Effector CD8-positive, alpha-beta T cell (primary cell): ENCODE measurements at regions not wholly inside any gene's neighbourhood (a gene's known extent, or its start where the extent isn't known, plus 50 kb on each side); places are given as distances from the start of the nearest gene placed in this dataset.
"Not testable (repeated sequence)": the region's sequence is repeated elsewhere in the genome, so short reads cannot be mapped to it uniquely, and the experiment has no call there.

Experiments used
- DNase-seq: peaks from one replicate; lab custom pipeline; 2025; lab: John Stamatoyannopoulos, UW

DNA sequence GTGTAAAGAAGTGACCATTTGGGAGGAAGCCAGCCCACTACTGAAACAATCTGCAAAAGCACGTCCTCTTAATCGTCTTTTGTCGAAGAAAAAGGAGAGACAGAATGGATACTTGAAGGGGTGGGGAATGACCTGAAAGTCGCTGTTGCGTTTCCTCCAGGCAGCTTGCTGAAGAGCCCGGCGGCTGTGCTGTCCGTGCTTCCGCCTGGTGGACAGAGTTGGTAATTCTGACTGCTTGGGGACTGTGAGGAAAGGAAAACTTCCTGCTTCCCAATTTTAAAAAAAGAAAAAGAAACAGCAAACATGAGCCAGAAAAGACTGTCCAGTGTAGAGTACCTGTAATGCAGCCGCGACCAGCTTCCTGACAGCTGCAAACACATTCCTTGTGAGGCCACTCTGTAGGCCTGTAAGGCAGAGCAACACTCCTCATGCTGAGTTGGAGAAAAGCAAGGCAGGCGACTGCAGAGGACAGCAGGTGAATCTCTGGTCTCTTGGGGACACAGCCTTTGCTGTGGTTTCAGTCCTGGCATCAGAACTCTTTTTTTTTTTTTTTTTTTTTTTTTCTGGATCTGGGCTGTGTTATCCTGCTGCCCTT is 251.1 kb upstream of the TBX18 start:
- DNase-seq = no peak

DNA sequence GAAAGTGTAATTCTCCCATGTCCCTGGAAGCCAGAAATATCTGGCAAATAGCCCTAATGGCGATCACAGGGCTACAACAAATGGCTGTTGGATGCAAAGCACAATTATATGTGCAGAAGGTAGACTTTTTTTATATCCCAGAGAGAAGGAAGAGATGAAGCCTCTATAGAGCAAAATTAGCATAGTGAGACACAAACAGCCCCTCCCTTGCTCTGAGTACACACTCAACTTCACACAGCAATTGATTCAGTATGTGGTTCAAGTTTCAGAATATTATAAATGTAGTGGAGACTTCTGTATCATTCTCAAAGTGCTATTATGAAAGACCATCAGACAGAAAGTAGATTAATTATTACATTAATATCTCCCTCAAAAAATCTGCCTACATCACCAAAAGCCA is 246.5 kb upstream of the TBX18 start:
- DNase-seq = no peak

DNA sequence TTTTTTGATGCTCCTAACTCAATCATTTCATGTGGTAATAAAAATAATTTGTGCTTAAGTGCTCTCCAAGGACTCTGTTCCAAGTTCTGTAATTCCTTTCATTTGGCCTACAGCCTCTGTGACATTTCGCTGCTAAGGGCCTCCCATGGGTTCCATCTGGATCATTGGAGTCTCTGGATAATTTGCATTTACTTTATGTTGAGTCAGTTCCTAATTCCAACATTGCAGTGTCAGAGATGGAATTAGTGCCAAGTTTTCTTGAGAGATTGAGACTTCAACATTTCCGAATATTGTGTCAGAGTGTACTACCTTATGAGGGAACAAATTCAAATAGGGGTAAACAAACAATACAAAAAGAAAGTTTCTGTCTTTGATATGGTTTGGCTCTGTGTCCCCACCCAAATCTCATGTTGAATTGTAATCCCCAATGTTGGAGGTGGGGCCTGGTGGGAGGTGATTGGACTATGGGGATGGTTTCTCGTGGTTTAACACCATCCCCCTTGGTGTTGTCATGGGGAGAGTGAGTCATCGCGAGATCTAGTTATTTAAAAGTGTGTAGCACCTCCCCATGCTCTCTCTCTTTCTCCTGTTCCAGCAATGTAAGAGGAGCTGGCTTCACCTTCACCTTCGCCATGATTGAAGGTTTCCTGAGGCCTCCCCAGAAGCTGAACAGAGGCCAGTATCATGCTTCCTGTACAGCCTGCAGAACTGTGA is 244.1 kb upstream of the TBX18 start:
- no peak for DNase-seq

- DNase-seq = no peak
Measured at GRCh38 chr6:85006362-85006761, 242.0 kb upstream of the TBX18 start.

DNA sequence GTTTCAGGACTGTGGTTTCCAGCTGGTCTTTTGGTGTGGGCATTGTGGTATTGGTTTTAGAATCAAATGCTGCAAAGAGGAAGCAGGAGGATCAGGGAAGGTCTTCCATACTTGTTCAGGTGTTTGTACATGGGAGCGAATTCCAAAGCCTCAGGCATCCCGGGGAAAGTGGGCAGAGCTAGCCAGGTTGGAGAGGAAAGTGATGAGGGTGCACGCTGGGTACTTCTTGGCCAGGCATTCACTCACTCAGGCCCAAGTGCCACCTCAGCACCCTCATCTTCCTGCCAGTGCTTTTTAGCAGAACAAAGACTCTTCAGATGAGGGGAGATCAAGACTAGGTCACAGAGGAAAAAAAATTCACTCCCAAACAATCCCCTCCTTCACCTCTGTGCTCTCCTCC is 241.1 kb upstream of the TBX18 start:
- no peak for DNase-seq

DNA sequence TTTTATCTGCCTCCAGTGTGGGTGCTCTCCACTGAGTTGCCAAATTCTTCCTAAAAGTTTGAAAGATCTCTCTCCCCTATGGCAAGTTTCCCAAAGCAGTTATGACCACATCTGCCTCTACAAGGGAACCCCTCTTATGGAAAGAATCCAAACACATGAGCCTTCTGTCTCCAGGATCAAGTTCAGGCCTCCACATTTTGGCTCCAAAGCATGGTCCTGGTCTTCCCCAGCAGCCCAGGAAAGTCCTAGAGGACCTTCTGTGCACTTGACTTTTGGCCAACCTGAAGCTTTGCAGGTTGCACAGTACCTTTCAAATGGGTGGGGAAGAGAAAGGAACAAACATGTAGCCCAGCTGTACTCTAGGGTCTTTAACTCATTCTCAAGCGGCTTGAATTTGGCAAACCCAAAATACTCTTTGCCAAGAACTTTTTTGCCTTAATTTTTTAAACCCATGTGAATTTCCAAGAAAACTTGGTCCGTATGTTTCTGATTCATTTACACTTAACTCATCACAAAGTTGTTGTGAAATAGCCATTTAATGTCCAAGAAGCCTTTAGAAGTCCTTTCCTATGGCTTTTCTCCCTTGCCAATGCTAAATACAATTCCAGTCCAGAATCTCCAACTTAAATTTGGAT is 240.1 kb upstream of the TBX18 start:
- no peak for DNase-seq

GRCh38 chr6:85002847-85003246 is 238.4 kb upstream of the TBX18 start:
- DNase-seq = no peak

DNA sequence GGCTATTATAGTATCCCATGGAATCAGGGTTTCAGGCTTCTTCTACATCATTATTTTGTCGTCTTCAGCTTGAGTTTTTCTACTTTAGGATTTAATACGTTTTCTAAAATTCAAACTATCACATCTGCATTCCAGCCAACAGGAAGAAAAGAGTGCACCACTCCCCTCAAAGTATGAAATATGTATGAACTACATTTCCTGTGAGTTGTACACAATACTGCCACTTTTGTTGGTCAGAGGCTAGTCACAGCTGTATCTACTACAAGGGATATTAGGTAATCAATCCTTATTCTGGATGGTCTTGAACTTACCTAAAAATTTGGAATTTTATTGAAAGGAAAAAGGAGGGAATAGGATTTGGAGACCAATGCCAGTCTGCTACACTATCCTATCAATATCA is 235.6 kb upstream of the TBX18 start:
- DNase-seq = no peak

DNA sequence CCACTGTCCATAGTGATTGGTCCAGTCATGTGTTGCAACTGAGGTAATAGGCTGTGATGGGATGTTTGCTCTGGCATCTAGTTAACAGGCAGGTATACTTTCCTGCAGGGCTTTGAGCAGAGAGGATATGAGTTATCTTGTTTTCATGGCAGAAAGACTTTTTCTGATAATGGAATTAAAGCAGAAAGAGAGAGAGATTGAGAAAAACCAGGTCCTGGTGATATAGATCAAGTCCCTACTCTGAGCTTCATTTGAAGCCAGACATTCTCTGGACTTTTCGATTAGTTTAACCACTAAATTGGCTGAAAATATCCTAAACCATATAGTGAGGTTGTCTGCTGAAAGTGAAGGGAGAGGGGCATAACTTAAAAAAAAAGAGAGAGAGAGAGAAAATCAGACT is 233.8 kb upstream of the TBX18 start:
- no peak for DNase-seq

- DNase-seq = not testable (repeated sequence)
Measured at GRCh38 chr6:84988766-84989165, 224.4 kb upstream of the TBX18 start.

GRCh38 chr6:84985490-84985889 is 221.1 kb upstream of the TBX18 start:
- DNase-seq = not testable (repeated sequence)

GRCh38 chr6:84979541-84979940 is 215.1 kb upstream of the TBX18 start:
- no peak for DNase-seq

GRCh38 chr6:84977363-84977705 is 212.9 kb upstream of the TBX18 start:
- no peak for DNase-seq

- DNase-seq = no peak
Measured at GRCh38 chr6:84976526-84977362, 212.3 kb upstream of the TBX18 start.

DNA sequence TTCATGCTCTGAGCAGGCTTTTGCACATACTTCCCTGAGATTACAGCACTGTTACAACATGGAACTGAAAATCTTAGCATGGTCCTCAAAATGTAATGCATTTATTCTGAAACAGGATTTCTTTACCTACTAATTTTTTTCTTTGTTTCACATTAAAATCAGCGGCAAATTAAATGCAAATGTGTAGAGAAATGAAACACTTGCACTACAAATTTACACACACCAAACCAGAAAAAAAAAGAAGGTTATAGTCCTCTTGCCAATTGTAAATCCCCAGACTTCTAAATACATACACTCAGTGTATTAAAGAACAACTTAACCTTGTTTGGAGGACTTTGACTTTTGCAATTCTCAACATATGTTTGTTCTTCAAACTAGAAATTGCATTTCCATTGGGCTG is 210.9 kb upstream of the TBX18 start:
- DNase-seq = no peak

DNA sequence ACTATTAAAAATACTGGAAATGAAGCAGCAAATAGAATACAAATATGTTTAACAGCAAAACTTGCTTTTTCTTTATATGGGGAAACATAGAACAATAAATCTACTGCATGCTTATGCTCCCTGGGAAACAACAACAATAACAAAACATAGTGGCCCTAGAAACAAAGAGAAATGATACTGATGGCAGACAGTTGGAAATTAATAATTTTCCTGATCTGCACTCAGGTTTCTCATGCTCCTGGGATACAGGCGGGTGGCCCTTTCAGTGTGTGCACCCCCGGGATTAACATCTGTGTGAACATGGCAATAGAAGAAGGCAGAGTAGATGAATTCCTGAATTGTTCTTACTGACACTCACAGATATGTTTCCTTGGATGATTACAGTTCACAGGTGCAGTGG is 209.2 kb upstream of the TBX18 start:
- DNase-seq = no peak

- no peak for DNase-seq
Measured at GRCh38 chr6:84967965-84968364, 203.6 kb upstream of the TBX18 start.

DNA sequence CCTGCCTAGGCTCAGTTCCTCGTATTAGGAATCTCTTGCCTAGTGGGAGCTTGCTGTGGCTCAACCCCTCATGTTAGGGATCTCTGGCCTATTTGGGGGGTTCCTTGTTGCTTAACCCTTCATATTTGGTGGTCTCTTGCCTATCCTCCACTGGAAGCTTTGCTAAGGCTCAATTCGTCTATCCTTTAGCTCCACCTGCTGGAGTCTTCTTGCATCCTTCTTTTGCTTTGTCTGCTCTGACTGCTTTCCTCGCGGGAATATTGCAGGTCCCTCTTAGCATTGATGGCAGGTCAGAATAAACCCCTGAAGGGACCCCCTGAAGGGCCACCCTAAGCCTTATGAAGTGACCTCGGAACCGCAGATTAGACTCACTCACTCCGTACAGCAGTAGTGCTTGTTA is 203.0 kb upstream of the TBX18 start:
- DNase-seq = no peak

DNA sequence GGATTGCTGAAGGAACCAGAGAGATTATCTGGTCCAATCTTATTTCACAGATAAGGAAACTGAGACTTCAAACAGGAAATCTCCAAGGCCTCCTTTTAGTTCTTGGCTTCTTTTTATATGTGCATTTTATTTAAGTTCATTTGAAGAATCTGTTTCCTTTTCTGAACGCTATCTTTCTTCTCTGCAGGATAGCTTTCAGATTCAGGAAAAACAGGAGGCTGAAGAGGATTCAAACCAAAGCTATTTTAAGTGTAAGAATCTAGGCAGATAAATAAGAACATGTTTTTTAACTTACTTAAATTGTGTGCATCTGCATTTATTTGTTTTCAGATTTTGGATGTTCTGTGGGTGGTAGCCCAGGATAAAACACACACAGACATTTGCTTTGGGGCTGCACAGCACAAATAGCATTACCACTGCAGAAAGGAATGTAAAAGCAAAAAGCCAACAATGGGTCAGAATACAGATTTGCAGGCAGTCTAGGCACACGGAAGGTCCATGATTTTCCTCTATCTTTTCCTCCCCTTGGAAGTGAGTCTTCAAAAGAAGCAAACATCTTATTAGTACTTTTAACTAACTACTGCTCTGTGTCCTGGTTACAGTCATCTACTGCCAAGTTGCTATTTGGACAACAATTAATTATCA is 188.8 kb upstream of the TBX18 start:
- no peak for DNase-seq

GRCh38 chr6:84944926-84945325 is 180.5 kb upstream of the TBX18 start:
- DNase-seq = not testable (repeated sequence)

DNA sequence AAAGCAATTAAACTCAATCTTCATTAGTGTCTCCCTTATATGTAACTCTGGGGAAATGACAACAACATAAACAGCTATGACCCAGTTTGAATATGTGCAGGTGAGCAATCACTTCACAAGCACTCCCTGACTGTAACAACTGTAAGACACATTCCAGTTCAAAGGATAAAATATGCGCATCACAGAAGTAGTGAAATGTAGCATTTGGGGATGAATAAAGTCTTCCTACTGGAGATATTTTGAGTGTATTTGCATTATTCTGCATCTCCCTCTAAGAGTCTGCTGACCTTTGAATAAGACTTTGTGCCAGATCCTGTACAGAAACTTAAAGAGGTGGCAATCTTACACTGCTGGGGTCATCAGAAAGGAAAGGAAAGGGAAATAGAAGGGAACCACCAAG is 179.5 kb upstream of the TBX18 start:
- DNase-seq = no peak

GRCh38 chr6:84941609-84942008 is 177.2 kb upstream of the TBX18 start:
- DNase-seq = not testable (repeated sequence)
